Right renal pelvis (tissue), 4 donors: ENCODE measurements at regions not wholly inside any gene's neighbourhood (a gene's known extent, or its start where the extent isn't known, plus 50 kb on each side); places are given as distances from the start of the nearest gene placed in this dataset.
"Not testable (repeated sequence)": the region's sequence is repeated elsewhere in the genome, so short reads cannot be mapped to it uniquely, and the experiment has no call there.

Experiments
- DNase-seq, 4 donors: peaks; one replicate each; pipeline ENCODE4 v3.0.0-alpha.2; 2013; ENCODE audit warnings: low read depth in 4 of 4, low spot score in 3 of 4, missing footprints in 1 of 4

DNA sequence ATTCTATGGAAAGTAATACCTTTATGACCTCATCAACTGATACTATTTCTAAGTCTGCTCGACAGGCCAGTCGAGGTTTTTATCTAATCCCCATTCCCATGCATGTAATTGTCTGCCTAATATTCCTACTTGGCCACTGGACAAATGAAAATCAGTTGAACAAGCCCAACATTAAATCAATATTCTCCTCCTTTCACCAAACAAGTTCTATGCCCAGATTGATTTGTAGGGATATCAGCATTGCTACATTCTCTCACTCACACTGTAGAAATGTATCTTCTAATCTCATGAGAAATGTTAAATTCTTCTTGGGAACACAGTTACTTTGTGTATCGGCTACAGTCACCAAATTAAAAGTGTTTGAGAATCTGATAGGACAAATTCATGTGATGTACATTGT, 208.8 kb upstream of the CTNND2 start:
- DNase-seq = no peak

DNA sequence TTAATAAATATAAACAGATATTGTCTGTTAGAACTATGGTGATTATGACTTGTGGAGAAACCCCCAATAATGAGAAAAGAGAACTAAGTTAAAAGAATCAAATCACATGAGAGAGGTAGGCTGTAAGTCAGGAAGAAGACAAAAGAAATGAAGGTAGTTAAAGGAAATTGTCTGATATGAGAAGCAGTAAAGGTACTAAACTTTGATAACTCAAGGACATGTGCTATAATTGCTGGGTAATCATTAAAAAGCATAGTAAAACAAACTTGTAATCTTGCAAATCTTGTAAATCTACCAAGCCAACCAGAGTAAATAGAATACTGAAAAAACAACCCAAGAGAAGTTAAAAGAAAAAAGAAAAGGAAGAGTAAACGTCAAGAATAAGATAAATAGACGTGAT, 207.0 kb upstream of the CTNND2 start:
- DNase-seq = no peak

DNA sequence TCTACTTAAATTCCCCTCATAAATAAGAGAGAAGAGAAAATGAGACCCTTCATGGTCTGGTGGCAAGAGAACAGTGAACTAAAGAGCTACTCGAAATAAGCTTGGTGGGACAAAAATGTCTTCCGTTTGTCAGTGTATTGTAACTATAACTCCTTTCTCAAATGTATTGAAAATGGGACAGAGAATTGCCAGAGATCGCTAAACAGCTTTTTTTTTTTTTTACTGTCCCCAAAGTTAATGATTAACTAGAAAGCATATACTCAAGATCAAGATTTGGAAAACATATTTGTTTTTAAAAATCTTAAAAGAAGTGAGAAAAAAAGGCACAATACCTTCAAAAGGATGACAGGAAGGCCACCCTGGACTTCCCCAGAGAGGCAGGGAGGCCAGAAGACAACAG, 206.4 kb upstream of the CTNND2 start:
- DNase-seq = no peak

DNA sequence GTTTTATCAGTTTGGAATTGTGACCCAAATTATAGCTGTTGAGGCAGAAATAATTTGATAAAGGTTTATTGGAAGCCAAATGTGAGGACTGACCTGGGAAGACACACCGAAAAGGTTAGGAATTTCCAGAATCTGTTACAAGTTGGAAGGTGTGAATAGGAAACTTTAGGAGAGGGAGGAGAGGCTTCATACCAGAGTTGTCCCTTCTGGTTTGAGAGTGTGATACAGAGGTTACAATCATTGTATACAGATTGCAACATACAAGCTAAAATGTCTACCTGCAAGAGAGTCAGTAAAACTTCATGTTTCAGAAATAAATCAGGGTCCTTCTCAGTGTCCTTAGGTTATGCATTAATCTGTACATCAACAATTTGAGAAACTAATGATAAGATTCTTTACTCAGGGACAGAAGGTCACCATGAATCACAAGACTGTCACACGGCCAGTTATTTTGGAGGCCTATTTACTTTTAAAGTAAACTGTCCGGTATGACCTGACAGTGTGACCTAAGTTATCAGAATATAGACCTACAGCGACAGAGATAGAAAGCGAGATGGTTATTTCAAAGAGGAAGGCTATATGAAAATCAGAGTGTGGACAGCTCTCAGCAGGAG, 204.9 kb upstream of the CTNND2 start:
- no peak for DNase-seq

DNA sequence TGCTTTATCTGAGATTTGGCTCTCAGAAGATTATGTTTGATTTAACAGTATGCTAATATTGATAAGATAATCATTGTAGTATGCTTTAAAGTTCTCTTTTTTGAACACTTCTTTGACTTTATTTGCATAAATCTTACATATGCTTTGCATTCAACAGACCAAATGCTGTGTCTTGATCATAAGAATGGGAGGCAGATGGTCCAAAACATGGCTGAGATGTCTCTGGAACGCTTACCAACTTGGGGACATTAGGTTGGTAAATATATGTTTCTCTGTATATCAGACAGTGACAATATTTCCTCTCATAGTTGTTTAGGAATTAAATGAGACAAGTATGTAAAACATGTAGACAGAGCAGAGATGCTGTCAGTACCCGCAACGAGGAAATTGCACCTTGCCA, 197.9 kb upstream of the CTNND2 start:
- DNase-seq = no peak

DNA sequence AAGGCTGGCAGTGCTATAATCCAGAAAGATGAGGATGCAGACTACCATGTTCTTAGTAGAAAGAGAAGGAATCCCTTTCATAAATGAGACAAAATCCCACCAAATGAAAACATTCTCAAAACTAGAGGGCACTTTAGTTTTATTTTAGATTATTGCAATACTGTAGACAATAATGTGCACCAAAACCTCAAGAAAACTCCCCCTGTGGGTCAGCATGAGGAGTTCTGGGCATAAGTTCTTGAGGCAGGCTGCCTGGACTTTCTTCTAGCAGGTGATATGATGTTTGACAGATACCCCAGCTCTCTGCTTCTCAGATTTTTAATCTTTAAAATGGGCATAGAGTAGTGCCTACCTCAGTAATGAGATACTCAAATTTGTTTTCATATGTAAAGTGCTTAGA, 196.3 kb upstream of the CTNND2 start:
- DNase-seq = no peak

DNA sequence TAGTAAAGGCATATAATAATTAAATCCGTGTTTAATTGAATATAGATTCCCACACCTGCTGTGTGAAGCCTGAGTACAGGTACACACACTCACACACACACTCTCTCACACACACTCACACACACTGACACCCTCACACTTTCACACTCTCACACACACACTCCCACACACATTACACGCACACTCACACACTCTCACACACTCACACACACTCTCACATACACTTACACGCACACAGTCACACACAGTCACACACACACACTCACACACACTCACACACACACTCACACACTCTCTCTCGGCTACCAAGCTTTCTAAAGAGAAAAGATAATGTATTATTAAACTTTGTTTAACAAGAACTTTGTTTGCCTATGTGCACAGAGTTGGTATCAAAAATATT, 195.1 kb upstream of the CTNND2 start:
- DNase-seq = no peak

DNA sequence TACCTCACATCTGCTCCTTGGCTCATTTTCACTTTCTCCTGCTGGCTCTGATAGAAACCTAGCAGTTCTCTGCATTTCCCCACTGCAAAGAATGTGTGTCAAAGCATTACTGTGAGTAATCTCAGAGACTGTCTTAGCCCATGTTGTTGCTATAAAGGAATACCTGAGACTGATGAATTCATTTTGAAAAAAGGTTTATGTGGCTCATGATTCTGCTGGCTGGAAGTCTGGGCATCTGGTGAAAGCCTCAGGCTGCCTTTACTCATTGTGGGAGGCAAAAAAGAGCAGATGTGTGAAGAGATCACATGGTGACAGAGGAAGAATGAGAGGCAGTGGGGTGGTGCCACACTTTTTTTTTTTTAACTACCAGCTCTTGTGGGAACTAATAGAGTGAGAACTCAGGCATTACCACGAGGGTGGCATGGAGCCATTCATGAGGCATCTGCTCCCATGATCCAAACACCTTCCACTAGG, 191.6 kb upstream of the CTNND2 start:
- no peak for DNase-seq

DNA sequence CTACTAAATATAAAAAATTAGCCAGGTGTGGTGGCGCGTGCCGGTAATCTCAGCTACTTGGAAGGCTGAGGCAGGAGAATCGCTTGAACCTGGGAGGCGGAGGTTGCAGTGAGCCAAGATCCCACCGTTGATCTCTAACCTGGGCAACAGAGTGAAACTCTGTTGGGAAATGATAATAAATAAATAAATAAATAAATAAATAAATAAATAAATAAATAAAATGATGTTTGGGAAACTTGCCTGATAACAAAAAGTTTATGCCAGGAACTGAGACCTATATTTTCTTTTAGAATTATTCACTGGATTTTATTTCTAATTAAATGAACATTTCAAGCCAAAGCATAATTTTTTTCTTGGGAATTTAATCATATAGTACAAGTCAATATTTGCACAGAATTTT, 189.3 kb upstream of the CTNND2 start:
- DNase-seq = no peak

DNA sequence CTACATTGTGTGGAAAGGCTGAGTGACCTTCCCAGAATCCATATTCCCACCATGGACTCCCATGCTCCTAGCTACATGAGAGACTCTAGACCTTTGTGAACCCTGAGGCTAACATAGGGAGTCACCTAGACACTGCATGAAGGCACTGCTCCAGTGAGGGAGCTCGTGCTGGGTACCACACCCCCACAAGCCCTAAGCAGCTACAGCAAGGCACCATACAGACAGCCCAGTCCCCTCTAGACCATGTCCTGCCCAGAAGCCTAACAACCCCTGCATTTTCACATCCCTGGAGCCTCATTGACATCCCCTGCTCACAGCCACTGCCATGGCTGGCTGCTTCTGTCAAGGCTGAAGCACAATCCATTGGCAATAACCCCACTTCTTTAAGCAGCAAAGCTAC, 176.5 kb upstream of the CTNND2 start:
- DNase-seq = no peak

DNA sequence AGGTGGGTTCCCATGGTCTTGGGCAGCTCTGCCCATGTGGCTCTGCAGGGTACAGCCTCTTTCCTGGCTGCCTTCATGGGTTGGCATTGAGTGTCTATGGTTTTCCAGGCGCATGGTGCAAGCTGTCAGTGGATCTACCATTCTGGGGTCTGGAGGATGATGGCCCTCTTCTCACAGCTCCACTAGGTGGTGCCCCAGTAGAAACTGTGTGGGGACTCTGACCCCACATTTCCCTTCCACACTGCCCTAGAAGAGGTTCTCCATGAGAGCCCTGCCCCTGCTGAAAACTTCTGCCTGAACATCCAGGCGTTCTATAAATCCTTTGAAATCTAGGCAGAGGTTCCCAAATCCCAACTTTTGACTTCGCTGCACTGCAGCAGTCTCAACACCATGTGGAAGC, 174.0 kb upstream of the CTNND2 start:
- DNase-seq = not testable (repeated sequence)

DNA sequence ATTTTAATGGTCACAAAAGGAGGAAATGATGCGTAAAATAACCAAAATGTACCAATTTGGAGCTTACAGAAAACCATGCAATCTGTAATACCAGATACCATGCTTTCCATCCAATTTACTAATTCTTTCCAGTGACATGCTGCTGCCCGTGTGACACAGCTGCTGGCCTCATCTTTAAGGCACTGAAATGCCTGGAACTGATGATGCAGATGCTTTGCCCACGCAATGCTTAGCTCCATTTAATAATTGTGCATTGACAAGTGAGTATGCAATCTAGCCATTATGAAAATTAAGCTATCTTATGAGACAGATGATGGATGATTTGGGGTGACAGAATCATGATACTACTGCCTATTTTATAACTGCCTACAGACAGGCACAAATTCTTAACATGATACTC, 169.2 kb upstream of the CTNND2 start:
- DNase-seq = no peak

DNA sequence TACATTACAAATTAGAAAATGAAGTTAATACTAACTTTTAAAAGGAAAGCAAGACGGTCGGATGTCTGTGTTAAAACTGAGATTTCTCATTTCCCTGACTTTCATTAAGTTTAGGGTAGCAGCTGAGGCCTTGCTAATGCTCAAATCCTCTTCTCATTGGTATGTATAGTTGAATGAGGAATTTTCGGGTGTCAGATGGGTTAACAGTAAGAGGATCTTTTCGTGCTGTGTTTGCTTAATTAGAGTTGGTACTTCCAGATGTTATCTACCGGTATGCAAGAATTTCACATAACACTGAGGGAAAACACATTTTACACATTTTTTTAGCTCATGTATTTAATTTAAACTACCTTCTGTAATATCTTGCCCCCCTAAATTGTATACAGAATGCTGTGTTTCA, 168.2 kb upstream of the CTNND2 start:
- DNase-seq = no peak

DNA sequence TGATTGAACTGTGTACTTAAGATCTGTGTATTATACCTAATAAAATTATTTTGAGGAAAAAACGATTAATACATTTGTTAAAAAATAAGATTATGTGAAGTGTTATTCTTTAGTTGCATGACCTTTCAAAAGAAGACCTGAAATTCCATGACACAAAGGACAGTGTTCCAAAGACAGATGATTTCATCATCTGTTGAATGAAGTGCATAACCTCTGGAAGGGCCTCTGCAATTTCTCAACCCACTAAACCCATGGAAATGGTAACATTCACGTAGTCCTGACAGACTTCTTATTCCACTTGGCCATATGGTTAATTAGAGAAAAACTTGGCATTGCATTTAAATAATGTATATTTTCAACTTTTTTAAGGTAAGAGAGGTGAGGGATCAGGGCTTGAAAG, 167.2 kb upstream of the CTNND2 start:
- DNase-seq = no peak

DNA sequence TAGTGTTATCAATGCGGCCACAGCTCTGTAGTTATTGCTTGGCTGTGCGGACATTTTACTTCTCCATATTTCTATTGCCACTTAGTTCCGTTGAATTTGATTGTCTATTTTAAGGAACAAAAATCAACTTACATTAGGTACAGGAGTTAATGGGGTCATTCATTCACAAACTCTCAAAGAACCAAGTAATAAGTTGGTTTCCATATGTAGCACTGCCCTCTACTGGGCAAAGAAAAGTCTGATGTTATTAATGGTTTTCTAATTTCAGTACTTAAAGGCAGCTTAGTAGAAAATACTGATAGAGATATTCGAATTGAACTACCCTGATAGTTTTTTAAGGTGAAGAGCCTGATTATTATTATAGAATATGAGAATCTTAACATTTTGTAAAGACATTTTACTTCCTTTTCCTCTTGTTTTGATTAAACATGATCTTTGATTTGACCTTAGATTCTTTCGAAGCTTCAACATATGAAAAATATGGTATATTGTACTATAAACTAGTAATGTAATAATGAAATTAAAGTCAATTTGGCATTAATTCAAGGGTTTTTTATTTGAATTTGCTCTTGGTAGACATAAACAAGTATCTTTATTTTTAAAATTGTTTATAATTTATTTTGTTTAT, 119.5 kb upstream of the CTNND2 start:
- peak; percentile 15 to 27 (median 20) for DNase-seq

DNA sequence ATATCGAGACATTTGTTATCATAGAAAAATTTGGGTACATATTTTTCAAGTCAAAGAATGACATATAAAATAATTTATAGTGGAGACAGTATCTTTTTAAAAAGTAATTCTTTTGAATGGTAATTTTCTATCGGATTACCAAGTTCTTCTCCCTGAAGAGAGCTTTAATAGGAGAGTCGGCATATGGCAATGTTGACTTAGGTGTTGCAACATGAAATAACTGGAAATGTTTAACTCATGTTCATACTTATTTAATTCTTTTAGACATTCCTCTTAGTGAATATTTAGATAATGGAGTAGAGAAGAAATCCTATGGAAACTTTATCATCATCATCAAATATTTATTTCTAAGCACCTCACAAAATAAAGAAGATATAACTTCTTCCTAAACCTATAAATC, 118.2 kb upstream of the CTNND2 start:
- DNase-seq = no peak

DNA sequence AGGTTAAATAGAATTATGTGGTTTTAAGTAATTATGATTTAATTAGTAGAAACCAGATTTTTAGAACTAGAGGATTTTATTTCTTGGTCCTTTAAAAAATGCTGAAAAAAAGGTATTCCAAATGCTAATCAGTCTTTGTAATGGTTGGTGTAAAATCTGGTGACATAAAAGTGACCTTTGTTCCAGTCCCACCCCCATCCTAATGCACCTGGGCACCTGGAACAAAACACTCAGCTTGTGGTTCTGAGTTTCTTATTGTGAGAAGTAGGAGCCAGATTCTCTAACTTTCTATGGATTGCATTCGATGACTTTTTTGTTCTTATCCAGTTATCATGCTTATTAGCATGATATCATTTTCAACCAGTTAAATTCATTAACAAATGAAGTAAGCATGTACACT, 115.1 kb upstream of the CTNND2 start:
- DNase-seq = no peak

DNA sequence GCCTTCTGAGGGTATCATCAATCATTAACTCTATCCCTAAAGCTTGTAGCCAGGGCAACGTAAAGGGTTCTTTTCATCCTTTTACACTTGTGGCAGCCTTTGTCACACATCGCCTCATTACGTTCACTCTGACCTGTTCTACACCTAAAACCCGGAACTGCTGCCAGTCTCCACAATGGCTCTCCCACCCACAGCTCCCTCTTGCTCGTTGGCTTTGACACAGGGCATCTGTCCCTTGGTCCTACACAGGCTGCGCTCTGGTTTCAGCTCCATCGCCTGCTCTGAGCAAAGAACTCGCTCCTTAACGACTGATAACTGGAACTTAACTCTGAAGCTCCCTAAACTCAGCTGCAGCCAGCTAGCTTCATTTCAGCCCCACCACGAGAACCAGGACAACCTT, 112.8 kb upstream of the CTNND2 start:
- no peak for DNase-seq

DNA sequence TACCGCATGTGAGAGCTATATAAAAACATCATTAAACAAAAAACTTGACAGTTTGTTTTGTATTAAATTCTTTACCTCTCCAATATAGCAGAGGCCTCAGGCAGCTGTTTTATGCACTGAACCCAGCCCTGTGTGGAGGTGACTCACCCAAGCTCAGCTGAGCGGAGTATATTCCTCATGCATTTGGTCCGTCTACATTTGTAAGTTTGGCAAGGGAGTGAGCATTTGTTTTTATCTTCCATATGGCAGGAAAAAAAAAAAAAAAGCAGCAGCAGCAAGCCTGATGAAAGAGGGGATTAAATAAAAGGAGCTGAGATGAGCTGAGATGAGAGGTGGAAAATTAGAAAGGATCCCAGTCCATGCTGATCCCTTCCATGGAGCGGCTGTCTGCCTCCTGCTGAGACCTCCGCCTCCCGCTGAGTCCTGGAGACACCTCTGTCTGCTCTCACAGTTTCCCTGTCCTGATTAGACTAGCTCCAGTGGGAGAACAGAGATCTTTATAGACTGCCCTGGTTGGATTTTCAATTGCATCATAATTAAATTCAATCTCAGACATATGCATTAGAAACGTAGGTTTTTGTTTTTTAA, 112.0 kb upstream of the CTNND2 start:
- DNase-seq = no peak

DNA sequence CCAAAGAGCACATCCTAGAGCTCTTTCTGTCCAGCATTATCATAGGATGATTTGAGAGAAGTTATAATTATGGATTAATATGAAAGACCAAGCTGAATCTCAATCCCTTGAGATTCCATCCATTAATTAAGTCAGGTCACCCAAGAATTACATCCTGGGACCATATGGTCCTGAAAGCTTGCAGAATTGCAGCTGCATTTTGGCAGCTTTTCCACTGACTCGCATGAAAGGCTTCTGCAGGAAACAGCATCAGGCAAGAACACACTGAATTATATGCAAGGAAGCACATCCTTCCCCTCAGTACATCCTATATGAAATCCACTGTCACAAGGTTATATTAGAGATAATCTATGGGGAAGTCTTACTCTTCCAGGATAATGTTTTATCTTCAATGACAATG, 109.1 kb upstream of the CTNND2 start:
- DNase-seq = no peak

DNA sequence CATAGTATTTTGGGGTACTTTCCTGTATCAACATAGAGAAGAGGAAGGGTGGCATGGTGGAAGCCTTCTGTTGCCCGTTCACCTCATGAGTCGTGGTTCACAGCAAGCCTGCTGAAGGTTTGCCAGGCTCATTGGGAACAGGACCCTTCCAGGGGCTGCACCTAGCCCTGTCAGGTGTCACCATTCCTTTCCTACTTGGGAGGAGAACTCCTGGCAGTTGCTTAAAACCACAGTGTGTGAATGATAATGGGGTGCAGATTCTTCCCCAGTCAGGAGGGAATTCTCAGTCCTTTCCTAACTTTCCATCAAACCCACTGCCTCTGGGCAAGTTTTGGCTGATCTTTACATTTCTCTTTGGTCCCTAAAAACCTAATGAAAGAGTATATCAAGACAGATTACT, 99.4 kb upstream of the CTNND2 start:
- no peak for DNase-seq

DNA sequence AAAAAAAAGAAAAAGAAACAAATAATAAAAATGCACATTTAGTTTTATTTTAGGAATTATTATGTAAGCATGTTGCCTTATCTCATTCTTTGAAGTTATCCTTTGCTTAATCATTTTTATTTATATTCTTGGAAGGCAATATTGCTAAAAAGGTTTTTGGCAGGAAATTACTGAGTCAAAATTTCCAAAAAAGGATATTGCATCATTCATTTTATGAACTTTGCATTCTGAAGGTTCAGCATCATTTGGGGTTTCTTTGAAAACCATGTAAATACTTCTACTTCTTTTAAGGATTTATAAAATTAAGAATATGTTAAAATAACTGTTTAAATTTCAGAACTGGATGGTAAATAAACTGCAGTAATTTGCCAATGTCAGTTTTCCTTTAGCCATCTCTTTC, 94.2 kb upstream of the CTNND2 start:
- DNase-seq = no peak

DNA sequence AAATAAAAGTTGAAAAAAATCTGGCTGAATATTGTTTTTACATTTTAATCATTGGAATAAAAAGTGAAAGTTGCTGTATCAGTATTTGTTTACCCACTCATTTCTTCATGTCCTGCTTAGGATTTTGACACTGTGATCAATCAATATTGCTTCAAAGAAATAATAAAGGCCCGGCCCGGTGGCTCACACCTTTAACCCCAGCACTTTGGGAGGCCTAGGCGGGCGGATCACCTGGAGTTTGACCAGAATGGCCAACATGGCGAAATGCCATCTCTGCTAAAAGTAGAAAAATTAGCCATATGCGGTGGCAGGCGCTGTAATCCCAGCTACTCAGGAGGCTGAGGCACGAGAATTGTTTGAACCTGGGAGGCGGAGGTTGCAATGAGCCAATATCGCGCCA, 93.7 kb upstream of the CTNND2 start:
- DNase-seq = no peak
